Adrenal gland (tissue), 9 donors: ENCODE measurements at regions not wholly inside any gene's neighbourhood (a gene's known extent, or its start where the extent isn't known, plus 50 kb on each side); places are given as distances from the start of the nearest gene placed in this dataset.

Experiments
- DNase-seq, 7 donors: peaks; one replicate each; pipeline ENCODE4 v3.0.0-alpha.2; 2019 to 2020
- H3K27ac ChIP-seq, 5 donors: fragments of 200-600 bp; sonication (generic) in 4 of 5; 1 replicate in 3 of 5; 2 replicates in 2 of 5; pipeline versions ENCODE4 v1.5.1 to v1.8.0; 2016 to 2020; ENCODE audit warnings: mild to moderate bottlenecking in 1 of 5
- H3K27me3 ChIP-seq: fragments of 200-600 bp; 2 replicates; pipeline ENCODE4 v1.8.0; 2021
- H3K36me3 ChIP-seq, 2 donors: fragments of 200-600 bp; replicated peaks in 1 of 2; 1 replicate in 1 of 2; 2 replicates in 1 of 2; pipeline versions ENCODE4 v1.5.1 to v1.8.0; 2018 to 2022
- H3K4me1 ChIP-seq, 2 donors: fragments of 200-600 bp; replicated peaks in 1 of 2; 1 replicate in 1 of 2; 2 replicates in 1 of 2; pipeline versions ENCODE4 v1.5.1 to v1.8.0; 2018 to 2021
- H3K4me3 ChIP-seq, 4 donors: fragments of 200-600 bp; sonication (generic) in 3 of 4; one replicate each; pipeline ENCODE4 v1.5.1; 2016 to 2018
- H3K9me3 ChIP-seq, 3 donors: fragments of 200-600 bp; sonication (generic) in 1 of 3; replicated peaks in 1 of 3; 1 replicate in 2 of 3; 2 replicates in 1 of 3; pipeline versions ENCODE4 v1.5.1 to v1.8.0; 2016 to 2021
- CTCF ChIP-seq, 6 experiments: fragments of 450-650 bp in 4 of 6; fragments of 200-600 bp in 2 of 6; sonication (generic) in 1 of 6; IDR thresholded peaks; 1 replicate in 5 of 6; 2 replicates in 1 of 6; pipeline versions ENCODE4 v1.5.1 to v1.8.0; 2016 to 2021; ENCODE audit warnings: antibody characterized with exemption in 6 of 6, mild to moderate bottlenecking in 2 of 6, moderate library complexity in 1 of 6
- POLR2A ChIP-seq, 2 donors: fragments of 450-650 bp; IDR thresholded peaks; one replicate each; pipeline ENCODE4 v1.6.1; 2017; ENCODE audit warnings: antibody characterized with exemption in 2 of 2, mild to moderate bottlenecking in 2 of 2, moderate library complexity in 1 of 2
- WGBS, 4 donors: extraction: QIAGEN DNeasy Blood & Tissue Kit in 2 of 4; methylation state at CpG; one replicate each; pipeline versions ENCODE4 v1.1.5 to v1.1.7; 2013 to 2017; 5-methylcytosine and 5-hydroxymethylcytosine counted together
- intact Hi-C, 2 donors: fragments of 100-400 bp; cut with DNase I; formaldehyde crosslinking; loops; one replicate each; pipeline versions ENCODE4 v1.14.1 to v1.15.0; 2022 to 2023
- donor health status: healthy with polysubstance abuse.
- donor health status: Bipolar disorder and iron deficiency.
- donor health status: DM: yes; HTN: yes; CAD: no.
- donor health status: DM: no; HTN: no; CAD: no.
- donor health status: DM: no; HTN: no; CAD: no.

- WGBS, 4 donors = 72 to 85% (median 81%) methylated on average over 2 of the region's 2 CpGs
- intact Hi-C loops = no loop called here
- no peak overlapping the region for H3K27ac ChIP-seq
- H3K4me3 ChIP-seq = no peak overlapping the region
- TF ChIP-seq CTCF (IDR thresholded peaks at IDR 0.05) (no peak), POLR2A (IDR thresholded peaks at IDR 0.05) (no peak)
- H3K36me3 ChIP-seq = no peaks in the 10 kb centered on the region
- no peaks in the 10 kb centered on the region for H3K4me1 ChIP-seq
- no peaks in the 10 kb centered on the region for H3K27me3 ChIP-seq
- no peak for DNase-seq
- no peaks in the 10 kb centered on the region for H3K9me3 ChIP-seq
These were observed 342.9 kb upstream of the DCC start for GRCh38 chr18:51997129-51997528.

GRCh38 chr18:51998066-51998465 lies 341.9 kb upstream of the DCC start:
- WGBS, 4 donors = 65 to 86% (median 72%) methylated on average over 3 of the region's 3 CpGs
- TF ChIP-seq POLR2A (IDR thresholded peaks at IDR 0.05) (no peak), CTCF (IDR thresholded peaks at IDR 0.05) (no peak)
- no peaks in the 10 kb centered on the region for H3K4me1 ChIP-seq
- no peak overlapping the region for H3K27ac ChIP-seq
- no peak overlapping the region for H3K4me3 ChIP-seq
- H3K27me3 ChIP-seq = no peaks in the 10 kb centered on the region
- intact Hi-C loops = no loop called here
- DNase-seq = no peak
- no peaks in the 10 kb centered on the region for H3K36me3 ChIP-seq
- no peaks in the 10 kb centered on the region for H3K9me3 ChIP-seq

- Histone ChIP-seq H3K4me3 (no peak overlapping the region), H3K36me3 (no peaks in the 10 kb centered on the region), H3K27me3 (no peaks in the 10 kb centered on the region), H3K27ac (no peak overlapping the region), H3K4me1 (no peaks in the 10 kb centered on the region), H3K9me3 (no peaks in the 10 kb centered on the region)
- WGBS, 4 donors = 74 to 84% (median 77%) methylated on average over 3 of the region's 3 CpGs
- TF ChIP-seq CTCF (IDR thresholded peaks at IDR 0.05) = no peak
- TF ChIP-seq POLR2A (IDR thresholded peaks at IDR 0.05) = no peak
- intact Hi-C loops = no loop called here
- DNase-seq = no peak
These were observed 341.3 kb upstream of the DCC start for GRCh38 chr18:51998711-51999110.

GRCh38 chr18:51999351-51999750 lies 340.6 kb upstream of the DCC start:
- no peaks in the 10 kb centered on the region for H3K27me3 ChIP-seq
- 44 to 58% (median 51%) methylated on average over 2 of the region's 2 CpGs for WGBS, 4 donors

More at GRCh38 chr18:51999351-51999750, 340.6 kb upstream of the DCC start:
- Histone ChIP-seq H3K36me3 (no peaks in the 10 kb centered on the region), H3K4me1 (no peaks in the 10 kb centered on the region), H3K4me3 (no peak overlapping the region), H3K27ac (no peak overlapping the region), H3K9me3 (no peaks in the 10 kb centered on the region)
- no peak for DNase-seq
- TF ChIP-seq CTCF (IDR thresholded peaks at IDR 0.05) = no peak
- TF ChIP-seq POLR2A (IDR thresholded peaks at IDR 0.05) = no peak
- intact Hi-C loops = no loop called here
